NOMO-1 treated with dmso at 0.1 percent for 144 hours (cell line): ENCODE measurements at regions not wholly inside any gene's neighbourhood (a gene's known extent, or its start where the extent isn't known, plus 50 kb on each side); places are given as distances from the start of the nearest gene placed in this dataset.
"Not testable (repeated sequence)": the region's sequence is repeated elsewhere in the genome, so short reads cannot be mapped to it uniquely, and the experiment has no call there.

Source experiments
- DNase-seq: peaks from one replicate; lab custom pipeline; 2025; ENCODE audit not compliant: unreplicated experiment; lab: John Stamatoyannopoulos, UW

- DNase-seq = no peak
These were observed 94.2 kb downstream of the TFAP2C start for GRCh38 chr20:56723331-56723730.

GRCh38 chr20:56724241-56724757 is 95.2 kb downstream of the TFAP2C start:
- DNase-seq = peak; percentile 22

- no peak for DNase-seq
These were observed 100.9 kb downstream of the TFAP2C start for GRCh38 chr20:56730003-56730402.

- DNase-seq = no peak
These were observed 101.9 kb downstream of the TFAP2C start for GRCh38 chr20:56730996-56731395.

GRCh38 chr20:56731476-56731875 is 102.4 kb downstream of the TFAP2C start:
- DNase-seq = no peak

GRCh38 chr20:56733967-56734366 is 104.9 kb downstream of the TFAP2C start:
- DNase-seq = no peak

- DNase-seq = no peak
These were observed 106.1 kb downstream of the TFAP2C start for GRCh38 chr20:56735084-56735642.

GRCh38 chr20:56736285-56736857 is 107.3 kb downstream of the TFAP2C start:
- DNase-seq = no peak

GRCh38 chr20:56744325-56744821 is 115.3 kb downstream of the TFAP2C start:
- not testable (repeated sequence) for DNase-seq

GRCh38 chr20:56748476-56749377 is 119.6 kb downstream of the TFAP2C start:
- DNase-seq = no peak

GRCh38 chr20:56750430-56750829 is 121.3 kb downstream of the TFAP2C start:
- DNase-seq = no peak

GRCh38 chr20:56752274-56752673 is 123.2 kb downstream of the TFAP2C start:
- no peak for DNase-seq

- no peak for DNase-seq
These were observed 126.1 kb downstream of the TFAP2C start for GRCh38 chr20:56755201-56755600.

- DNase-seq = not testable (repeated sequence)
These were observed 127.6 kb downstream of the TFAP2C start for GRCh38 chr20:56756658-56757057.

GRCh38 chr20:56758706-56759105 is 129.6 kb downstream of the TFAP2C start:
- DNase-seq = no peak

- no peak for DNase-seq
These were observed 130.7 kb downstream of the TFAP2C start for GRCh38 chr20:56759741-56760278.

- DNase-seq = no peak
These were observed 131.5 kb downstream of the TFAP2C start for GRCh38 chr20:56760610-56761009.

- DNase-seq = no peak
These were observed 132.3 kb downstream of the TFAP2C start for GRCh38 chr20:56761393-56761792.

GRCh38 chr20:56762401-56762800 is 133.3 kb downstream of the TFAP2C start:
- no peak for DNase-seq

- DNase-seq = no peak
These were observed 133.7 kb downstream of the TFAP2C start for GRCh38 chr20:56762829-56763228.

GRCh38 chr20:56764671-56765070 is 135.6 kb downstream of the TFAP2C start:
- DNase-seq = no peak
